Astrocyte of the spinal cord (primary cell): ENCODE measurements at regions not wholly inside any gene's neighbourhood (a gene's known extent, or its start where the extent isn't known, plus 50 kb on each side); places are given as distances from the start of the nearest gene placed in this dataset.

Experiments
- DNase-seq: peaks from one replicate; pipeline ENCODE4 v3.0.0; 2011; ENCODE audit warnings: low read depth, low spot score
- H3K4me3 ChIP-seq: 2 replicates; pipeline ENCODE4 v1.5.1; 2011; ENCODE audit warnings: low read depth, mild to moderate bottlenecking, low read length, moderate library complexity
- in situ Hi-C: cut with HindIII; loops from 2 replicates; pipeline ENCODE4 v1.10.0; 2017; ENCODE audit warnings: low sequenced_read_pairs
- TF ChIP-seq, protein P1 (sequence below): IDR thresholded peaks from 2 replicates; pipeline ENCODE4 v1.5.1; 2012; ENCODE audit warnings: low read depth, mild to moderate bottlenecking, low read length, inconsistent platforms

DNA sequence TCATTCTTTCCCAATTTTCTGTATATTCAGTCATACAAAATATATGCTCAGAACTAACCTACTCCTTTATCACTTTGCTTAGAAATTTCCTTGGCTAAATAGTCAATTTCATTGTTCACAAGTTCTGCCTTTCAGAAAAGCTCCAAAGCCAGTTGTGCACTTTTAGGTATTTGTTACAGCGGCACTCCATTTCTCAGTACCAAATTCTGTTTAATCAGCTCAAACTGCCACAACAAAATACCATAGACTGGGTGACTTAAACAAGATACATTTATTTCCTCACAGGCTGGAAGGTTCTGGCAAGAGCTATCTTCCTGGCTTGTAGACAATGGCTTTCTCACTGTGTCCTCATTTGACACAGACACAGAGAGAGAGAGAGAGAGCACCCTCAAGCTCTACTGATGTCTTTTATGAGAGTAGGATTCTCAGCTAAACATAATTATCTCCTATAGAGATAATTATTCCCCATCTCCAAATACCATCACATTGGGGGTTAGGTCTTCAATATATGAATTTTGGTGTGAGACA is 188.8 kb upstream of the FSTL5 start:
- no peak for DNase-seq
- H3K4me3 ChIP-seq, result no peak overlapping the region
- TF ChIP-seq, protein P1, sequence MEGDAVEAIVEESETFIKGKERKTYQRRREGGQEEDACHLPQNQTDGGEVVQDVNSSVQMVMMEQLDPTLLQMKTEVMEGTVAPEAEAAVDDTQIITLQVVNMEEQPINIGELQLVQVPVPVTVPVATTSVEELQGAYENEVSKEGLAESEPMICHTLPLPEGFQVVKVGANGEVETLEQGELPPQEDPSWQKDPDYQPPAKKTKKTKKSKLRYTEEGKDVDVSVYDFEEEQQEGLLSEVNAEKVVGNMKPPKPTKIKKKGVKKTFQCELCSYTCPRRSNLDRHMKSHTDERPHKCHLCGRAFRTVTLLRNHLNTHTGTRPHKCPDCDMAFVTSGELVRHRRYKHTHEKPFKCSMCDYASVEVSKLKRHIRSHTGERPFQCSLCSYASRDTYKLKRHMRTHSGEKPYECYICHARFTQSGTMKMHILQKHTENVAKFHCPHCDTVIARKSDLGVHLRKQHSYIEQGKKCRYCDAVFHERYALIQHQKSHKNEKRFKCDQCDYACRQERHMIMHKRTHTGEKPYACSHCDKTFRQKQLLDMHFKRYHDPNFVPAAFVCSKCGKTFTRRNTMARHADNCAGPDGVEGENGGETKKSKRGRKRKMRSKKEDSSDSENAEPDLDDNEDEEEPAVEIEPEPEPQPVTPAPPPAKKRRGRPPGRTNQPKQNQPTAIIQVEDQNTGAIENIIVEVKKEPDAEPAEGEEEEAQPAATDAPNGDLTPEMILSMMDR, result no peak
- in situ Hi-C loops, result no loop called here

DNA sequence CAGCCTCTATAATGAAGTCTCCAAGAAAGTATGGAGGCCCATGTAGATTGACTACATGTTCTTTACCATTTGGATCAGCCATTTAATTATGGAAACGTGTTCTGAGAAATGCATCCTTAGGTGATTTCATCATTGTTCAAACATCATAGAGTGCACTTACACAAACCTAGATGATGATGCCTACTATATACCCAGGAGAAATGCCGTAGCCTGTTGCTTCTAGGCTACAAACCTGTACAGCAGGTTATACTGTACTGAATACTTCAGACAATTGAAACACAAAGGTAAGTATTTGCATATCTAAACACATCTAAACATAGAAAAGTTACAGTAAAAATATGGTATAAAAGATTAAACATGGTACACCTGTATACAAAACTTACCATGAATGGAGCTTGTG is 186.5 kb upstream of the FSTL5 start:
- DNase-seq, result no peak
- in situ Hi-C loops, result no loop called here
- TF ChIP-seq, protein P1, result no peak
- no peak overlapping the region for H3K4me3 ChIP-seq

DNA sequence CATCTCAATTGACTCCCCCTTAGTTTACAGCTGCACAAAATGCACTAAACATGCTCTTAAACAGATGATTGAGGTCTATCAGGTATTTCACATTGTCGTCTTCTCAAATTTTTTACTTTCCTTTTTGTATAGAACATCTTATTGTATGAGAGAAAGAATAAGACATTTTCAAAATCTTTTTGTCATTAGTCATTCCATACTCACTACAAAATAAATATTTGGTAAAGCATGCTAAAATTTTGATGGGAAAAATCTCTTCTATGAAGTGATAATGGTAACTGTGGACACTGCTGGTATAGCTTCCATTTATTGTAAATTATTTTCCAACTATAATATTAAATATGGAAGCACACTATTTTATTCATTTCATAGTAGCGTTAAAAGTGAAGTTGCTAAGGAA is 185.6 kb upstream of the FSTL5 start:
- TF ChIP-seq, protein P1, result no peak
- no peak for DNase-seq
- H3K4me3 ChIP-seq, result no peak overlapping the region
- in situ Hi-C loops, result no loop called here

DNA sequence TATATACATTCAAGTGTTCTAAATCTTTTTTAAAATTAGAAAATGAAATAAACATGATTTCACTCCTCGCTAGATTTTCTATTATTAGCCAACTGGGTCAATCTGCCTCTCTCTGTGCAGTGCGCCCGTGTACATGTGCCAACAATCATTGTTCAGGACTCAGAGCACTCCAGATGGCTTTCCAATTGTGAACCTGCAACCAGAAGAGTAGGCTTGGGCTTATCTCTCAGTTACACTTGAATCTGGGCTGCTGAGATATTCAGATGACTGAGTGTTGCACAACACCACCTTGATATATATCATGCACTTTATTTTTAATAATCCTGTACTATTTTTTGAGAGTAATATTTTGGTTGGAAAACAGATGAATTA is 184.0 kb upstream of the FSTL5 start:
- in situ Hi-C loops, result no loop called here
- no peak for DNase-seq
- H3K4me3 ChIP-seq, result no peak overlapping the region
- TF ChIP-seq, protein P1, result no peak

DNA sequence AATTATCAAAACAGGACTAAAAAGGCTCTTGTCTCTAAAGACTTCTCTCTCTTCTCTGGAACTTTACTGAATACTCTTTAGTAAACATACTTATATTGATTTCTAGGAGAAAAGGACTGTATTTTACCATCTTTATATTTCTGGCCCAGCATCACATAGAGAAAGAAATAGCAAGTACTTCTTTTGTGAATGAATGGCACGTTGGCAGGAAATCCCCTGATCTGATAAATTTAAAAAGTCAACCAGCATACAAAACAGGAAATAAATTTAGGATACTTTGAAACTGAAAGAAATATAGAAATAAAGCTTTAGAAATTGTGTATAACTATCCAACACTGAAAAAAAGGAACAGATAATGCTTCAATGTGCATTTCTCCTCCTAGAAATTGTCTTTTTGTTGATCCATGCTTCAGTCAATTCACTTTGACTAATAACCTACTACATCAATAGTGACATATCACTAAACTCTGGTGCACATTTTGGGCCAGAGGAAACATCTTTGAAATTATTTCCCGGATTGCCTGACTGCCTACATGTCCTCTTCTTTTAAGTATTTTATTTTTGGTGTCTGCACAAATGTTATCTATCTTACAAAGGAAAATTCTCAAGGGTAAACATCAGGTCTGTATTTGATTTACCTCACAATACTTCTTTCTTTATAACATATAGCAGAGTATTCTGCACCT is 183.5 kb upstream of the FSTL5 start:
- H3K4me3 ChIP-seq, result no peak overlapping the region
- DNase-seq, result no peak
- TF ChIP-seq, protein P1, result no peak
- in situ Hi-C loops, result no loop called here

DNA sequence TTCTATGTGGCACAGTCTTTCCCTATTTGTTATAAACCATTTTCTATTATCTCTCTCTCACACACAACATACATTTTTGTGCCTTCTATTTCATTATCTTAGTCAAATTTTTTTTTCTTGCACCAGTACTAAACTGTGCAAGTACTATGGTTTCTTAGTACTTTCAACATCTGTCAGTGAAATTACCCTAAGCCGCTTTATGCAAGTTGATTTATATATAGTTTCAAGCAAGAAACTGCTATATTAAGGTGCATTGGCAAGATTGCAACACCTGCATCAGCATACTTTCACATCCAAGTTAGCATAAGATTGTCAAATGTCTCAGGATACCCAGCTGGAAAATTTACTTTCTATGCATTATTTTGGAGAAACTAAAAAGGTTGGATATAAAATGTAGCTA is 180.2 kb upstream of the FSTL5 start:
- in situ Hi-C loops, result no loop called here
- no peak for DNase-seq
- TF ChIP-seq, protein P1, result no peak
- no peak overlapping the region for H3K4me3 ChIP-seq

DNA sequence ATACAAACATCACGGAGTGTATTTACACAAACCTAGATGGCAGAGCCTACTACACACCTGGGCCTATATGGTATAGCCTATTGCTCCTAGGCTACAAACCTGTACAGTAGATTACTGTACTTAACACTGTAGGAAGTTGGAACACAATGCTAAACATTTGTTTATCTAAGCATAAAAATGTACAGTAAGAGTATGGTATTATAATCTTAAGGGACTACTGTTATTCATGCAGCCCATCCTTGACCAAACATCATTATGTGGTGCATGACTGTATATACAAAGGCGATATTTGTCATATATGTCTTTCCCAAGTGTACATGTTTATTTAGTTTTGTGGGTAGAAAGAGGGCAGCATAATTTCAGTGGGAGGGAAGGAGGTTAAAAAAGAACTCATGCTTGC is 177.7 kb upstream of the FSTL5 start:
- in situ Hi-C loops, result no loop called here
- TF ChIP-seq, protein P1, result no peak
- H3K4me3 ChIP-seq, result no peak overlapping the region
- no peak for DNase-seq
